ENCODE measurements at regions not wholly inside any gene's neighbourhood (a gene's known extent, or its start where the extent isn't known, plus 50 kb on each side); places are given as distances from the start of the nearest gene placed in this dataset.

- TF ChIP-seq ATF6 (CRISPR knock-in tag; IDR thresholded peaks at IDR 0.05) (no peak), ATF3 (CRISPR knock-in tag; conservative IDR thresholded peaks at IDR 0.05) (no peak), FOXP1 (CRISPR knock-in tag; IDR thresholded peaks at IDR 0.05; ENCODE audit: borderline replicate concordance) (no peak), CTCF (IDR thresholded peaks at IDR 0.05) (no peak), CREB1 (CRISPR knock-in tag; IDR thresholded peaks at IDR 0.05) (no peak), NR2C2 (CRISPR knock-in tag; IDR thresholded peaks at IDR 0.05) (no peak), ERG (CRISPR knock-in tag; IDR thresholded peaks at IDR 0.05) (no peak), ZNF281 (CRISPR knock-in tag; IDR thresholded peaks at IDR 0.05) (no peak), JUN (CRISPR knock-in tag; IDR thresholded peaks at IDR 0.05) (no peak), OVOL2 (CRISPR knock-in tag; IDR thresholded peaks at IDR 0.05; ENCODE audit: borderline replicate concordance) (no peak), GABPB1 (CRISPR knock-in tag; IDR thresholded peaks at IDR 0.05) (no peak), ATF1 (CRISPR knock-in tag; IDR thresholded peaks at IDR 0.05) (no peak), AFF4 (CRISPR knock-in tag; IDR thresholded peaks at IDR 0.05; ENCODE audit: borderline replicate concordance) (no peak)
Measured at GRCh38 chr6:126217497-126217896, 122.4 kb upstream of the CENPW start.

All from WTC11 (cell line).